WI38 (cell line): ENCODE measurements at regions not wholly inside any gene's neighbourhood (a gene's known extent, or its start where the extent isn't known, plus 50 kb on each side); places are given as distances from the start of the nearest gene placed in this dataset.

ENCODE experiments used
- H3K4me3 ChIP-seq: 2 replicates; pipeline ENCODE4 v1.5.1; 2011; ENCODE audit warnings: low read depth, mild to moderate bottlenecking, control low read depth, low read length
- TF ChIP-seq, protein P1 (sequence below): IDR thresholded peaks from 2 replicates; pipeline ENCODE4 v1.5.1; 2012; ENCODE audit warnings: low read depth, mild to moderate bottlenecking, control low read depth, low read length

DNA sequence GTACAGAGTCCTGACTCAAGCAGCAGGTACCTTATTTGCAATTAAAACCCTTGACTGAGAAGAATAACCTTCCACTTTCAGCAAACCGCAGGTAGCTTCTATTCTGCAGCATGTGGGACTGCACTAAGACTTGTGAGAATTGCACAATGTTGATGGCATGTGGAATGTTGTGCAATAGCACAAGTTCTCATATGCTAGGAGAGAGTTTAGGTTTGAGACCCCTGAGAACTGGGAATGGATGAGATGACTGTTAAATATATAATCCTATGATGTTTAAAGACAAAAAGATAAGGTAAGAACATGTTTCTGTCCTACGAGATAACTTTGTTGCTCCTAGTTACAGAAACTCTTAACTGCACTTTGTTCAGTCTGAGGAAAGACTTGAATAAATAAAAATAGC, 194.6 kb downstream of the OTOR start:
- H3K4me3 ChIP-seq: no peak overlapping the region
- TF ChIP-seq, protein P1, sequence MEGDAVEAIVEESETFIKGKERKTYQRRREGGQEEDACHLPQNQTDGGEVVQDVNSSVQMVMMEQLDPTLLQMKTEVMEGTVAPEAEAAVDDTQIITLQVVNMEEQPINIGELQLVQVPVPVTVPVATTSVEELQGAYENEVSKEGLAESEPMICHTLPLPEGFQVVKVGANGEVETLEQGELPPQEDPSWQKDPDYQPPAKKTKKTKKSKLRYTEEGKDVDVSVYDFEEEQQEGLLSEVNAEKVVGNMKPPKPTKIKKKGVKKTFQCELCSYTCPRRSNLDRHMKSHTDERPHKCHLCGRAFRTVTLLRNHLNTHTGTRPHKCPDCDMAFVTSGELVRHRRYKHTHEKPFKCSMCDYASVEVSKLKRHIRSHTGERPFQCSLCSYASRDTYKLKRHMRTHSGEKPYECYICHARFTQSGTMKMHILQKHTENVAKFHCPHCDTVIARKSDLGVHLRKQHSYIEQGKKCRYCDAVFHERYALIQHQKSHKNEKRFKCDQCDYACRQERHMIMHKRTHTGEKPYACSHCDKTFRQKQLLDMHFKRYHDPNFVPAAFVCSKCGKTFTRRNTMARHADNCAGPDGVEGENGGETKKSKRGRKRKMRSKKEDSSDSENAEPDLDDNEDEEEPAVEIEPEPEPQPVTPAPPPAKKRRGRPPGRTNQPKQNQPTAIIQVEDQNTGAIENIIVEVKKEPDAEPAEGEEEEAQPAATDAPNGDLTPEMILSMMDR: no peak

DNA sequence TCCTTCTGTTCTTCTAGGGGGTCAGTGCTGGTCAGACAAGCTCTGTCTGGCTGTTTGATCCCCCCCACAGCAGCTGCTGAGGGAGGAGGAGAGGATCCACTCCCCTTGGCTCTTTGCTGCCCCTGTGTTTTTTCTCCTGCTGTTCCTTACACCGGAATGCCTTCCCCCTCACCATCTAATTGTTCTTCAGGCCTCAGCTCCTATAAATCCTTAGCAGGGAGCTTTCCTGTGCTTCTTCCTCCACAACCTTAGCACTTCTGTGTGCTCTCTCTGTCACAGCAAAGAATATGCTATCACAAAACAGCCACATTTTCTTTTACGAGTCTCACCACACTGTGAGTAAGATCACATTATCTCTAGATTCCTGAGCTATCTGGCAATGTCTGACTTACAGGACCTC, 196.6 kb downstream of the OTOR start:
- H3K4me3 ChIP-seq: no peak overlapping the region
- TF ChIP-seq, protein P1: no peak

DNA sequence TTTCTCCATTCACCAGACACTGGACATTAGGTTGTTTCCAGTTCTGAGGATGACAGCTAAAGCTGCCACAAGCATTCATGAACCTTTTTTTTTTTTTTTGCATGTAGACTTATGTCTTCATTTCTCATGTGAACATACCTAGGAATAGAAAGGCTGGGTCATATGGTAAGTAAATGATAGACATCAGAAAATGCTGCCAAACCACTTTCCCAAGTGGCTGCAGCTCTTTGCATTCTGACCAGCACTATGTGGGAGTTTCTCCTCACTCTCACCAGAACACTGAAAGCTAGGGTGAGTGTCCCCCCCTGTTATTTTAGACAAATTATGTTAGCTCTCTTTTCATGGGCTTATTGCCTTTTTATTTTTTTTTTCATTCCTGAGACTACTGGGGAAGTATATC, 197.5 kb downstream of the OTOR start:
- TF ChIP-seq, protein P1: no peak
- no peak overlapping the region for H3K4me3 ChIP-seq

DNA sequence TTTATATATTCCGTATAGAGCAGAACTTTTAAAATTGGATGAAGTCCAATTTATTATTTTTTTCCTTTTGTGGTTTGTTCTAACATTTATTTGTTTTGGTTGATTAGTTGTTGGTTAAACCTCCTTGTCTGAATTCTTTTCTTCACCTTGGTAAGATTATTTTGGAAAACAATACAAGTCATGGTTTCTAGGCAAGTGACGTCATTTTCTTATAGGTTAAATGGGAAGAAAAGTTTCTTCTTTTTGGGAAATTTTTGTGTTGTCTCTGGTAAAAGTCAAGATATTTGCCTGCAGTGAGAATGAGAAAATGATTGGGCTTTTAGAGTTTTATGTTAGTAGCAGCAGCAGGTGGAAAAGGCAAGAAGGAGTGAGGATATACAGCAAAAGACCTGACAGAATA, 197.9 kb downstream of the OTOR start:
- no peak overlapping the region for H3K4me3 ChIP-seq
- TF ChIP-seq, protein P1: no peak

DNA sequence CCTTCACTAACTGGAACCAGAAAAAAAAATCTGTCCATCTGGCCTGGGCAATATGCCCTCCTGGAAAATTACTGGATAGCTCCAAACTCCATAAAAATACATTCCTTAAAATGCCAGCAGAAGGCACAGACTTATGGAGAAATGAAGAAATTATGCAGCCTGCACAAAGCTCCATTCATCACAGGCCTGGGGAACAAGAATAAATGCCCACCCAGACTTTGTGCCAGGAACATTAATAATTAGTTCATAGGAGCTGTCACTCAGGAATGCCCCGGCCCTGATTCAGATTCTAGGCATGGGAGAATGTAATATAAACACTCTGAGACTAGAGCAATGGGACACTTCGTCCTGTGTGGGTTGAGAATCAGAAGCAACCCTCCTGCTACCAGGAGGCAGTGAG, 199.3 kb downstream of the OTOR start:
- H3K4me3 ChIP-seq: no peak overlapping the region
- TF ChIP-seq, protein P1: no peak

DNA sequence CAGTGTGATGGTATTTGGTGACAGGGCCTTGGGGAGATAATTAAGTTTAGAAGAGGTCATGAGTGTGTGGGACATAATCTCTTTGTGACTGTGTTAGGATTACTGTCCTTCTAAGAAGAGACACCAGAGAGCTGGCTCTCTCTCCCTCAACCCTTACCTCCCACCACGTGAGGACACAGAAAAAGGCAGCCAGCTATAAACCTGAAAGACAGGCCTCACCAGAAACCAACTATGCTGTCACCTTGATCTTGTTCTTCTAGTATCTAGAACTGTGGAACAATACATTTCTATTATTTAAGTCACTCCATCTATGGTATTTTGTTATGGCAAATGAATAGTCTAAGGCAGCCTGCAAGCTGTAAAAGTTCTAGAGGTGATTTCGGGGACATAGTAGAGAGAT, 203.7 kb downstream of the OTOR start:
- no peak overlapping the region for H3K4me3 ChIP-seq
- TF ChIP-seq, protein P1: no peak

DNA sequence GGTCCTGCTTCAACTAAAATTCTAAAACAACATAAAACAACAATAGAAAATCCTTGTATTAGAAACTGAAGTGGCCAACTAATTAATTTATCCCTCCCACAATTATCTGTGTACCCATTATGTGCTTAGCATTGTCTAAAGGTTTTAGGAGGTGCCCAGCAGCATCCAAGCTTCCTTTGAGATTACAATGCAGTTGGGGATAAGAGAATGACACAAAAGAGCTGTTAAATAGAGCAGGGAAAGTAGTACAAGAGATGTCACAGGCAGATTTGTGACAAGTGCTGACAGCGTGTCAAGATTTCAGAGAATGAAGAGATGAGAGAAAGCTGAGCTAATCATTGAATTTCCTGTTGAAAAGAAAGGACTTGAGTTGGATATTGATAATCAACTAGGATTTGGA, 204.8 kb downstream of the OTOR start:
- H3K4me3 ChIP-seq: no peak overlapping the region
- TF ChIP-seq, protein P1: no peak
